Superior temporal gyrus (tissue), 1 donor: ENCODE measurements at regions not wholly inside any gene's neighbourhood (a gene's known extent, or its start where the extent isn't known, plus 50 kb on each side); places are given as distances from the start of the nearest gene placed in this dataset.

Source experiments
- DNase-seq: peaks from one replicate; pipeline ENCODE4 v3.0.0-alpha.2; 2016; ENCODE audit errors: extremely low spot score

- no peak for DNase-seq
Measured at GRCh38 chr4:152160225-152160800, 375.6 kb downstream of the FBXW7 start.

DNA sequence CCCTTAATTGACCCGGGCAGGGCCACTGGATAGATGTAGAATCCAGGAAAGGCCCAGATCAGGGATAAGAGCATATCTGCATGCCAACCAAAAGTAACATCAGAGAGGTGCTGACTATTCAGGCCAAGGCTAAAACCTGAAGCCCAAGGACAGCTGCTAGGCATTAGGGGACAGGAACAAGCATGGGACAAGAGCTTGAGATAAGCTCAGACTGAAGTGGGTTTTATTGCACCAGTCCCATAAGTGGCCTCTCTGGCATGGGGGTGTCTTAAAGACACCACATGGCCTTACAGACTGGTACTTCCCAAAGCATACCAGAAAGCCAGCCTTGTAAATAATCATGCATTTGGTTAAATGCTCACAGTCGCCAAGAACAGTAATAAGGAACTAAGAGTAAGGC is 376.1 kb downstream of the FBXW7 start:
- DNase-seq = no peak

GRCh38 chr4:152158225-152158624 is 377.7 kb downstream of the FBXW7 start:
- no peak for DNase-seq

GRCh38 chr4:152157629-152158028 is 378.3 kb downstream of the FBXW7 start:
- no peak for DNase-seq

GRCh38 chr4:152156442-152156841 is 379.4 kb downstream of the FBXW7 start:
- no peak for DNase-seq

- DNase-seq = no peak
Measured at GRCh38 chr4:152155070-152155469, 380.8 kb downstream of the FBXW7 start.

DNA sequence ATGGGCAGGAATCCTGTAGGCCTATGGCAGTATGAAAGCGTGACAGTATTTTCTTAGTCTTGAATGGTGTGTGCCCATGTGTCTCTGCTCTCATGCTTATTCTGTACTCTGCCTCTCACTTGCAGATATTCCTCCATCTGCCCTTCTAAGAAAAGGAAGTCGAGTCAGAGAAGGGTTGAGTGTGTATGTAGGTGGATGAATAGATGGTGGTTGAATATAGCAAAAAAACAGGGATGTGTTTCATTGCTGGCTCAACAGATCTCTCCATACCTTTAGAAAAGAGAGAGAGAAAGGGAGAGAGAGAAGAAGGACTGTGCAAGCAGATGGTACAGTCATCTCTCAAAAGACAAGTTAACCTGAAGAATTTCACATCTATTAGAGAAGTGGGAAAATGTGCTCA is 381.5 kb downstream of the FBXW7 start:
- no peak for DNase-seq

GRCh38 chr4:152153476-152154270 is 382.2 kb downstream of the FBXW7 start:
- no peak for DNase-seq

GRCh38 chr4:152150214-152150613 is 385.7 kb downstream of the FBXW7 start:
- DNase-seq = no peak

- DNase-seq = no peak
Measured at GRCh38 chr4:152149745-152150144, 386.1 kb downstream of the FBXW7 start.

GRCh38 chr4:152148057-152148456 is 387.2 kb upstream of the GATB start:
- DNase-seq = no peak

- no peak for DNase-seq
Measured at GRCh38 chr4:152146244-152146643, 385.4 kb upstream of the GATB start.

GRCh38 chr4:152143806-152144205 is 383.0 kb upstream of the GATB start:
- DNase-seq = no peak

DNA sequence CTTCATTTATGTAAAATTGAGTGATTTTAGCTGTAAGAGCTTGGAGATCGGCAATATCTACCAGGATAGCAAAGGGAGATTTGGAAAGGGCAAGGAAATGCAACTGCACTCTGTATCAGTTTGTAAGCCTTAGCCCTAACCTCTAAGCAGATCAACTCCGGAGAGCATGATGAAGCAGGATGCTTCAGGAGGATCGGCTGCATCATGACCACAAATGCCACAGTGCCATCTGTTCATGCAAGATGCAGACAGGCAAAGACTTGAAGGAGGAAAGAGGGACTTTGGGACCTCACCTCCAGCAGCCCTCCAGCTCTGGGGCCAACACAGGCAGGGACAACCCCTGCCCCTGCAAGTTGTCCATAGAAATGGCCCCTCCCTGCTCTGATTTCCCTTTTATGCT is 377.6 kb upstream of the GATB start:
- DNase-seq = no peak

- no peak for DNase-seq
Measured at GRCh38 chr4:152132776-152133175, 372.0 kb upstream of the GATB start.

DNA sequence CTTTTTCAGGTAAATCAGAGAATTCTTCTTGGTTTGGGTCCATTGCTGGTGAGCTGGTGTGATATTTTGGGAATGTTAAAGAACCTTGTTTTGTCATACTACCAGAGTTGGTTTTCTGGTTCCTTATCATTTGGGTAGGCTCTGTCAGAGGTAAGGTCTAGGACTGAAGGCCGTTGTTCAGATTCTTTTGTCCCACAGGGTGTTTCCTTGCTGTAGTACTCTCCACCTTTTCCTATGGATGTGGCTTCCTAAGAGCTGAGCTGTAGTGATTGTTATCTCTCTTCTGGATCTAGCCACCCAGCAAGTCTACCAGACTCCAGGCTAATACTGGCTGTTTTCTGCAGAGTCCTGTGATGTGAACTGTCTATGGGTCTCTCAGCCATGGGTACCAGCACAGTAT is 367.5 kb upstream of the GATB start:
- no peak for DNase-seq

DNA sequence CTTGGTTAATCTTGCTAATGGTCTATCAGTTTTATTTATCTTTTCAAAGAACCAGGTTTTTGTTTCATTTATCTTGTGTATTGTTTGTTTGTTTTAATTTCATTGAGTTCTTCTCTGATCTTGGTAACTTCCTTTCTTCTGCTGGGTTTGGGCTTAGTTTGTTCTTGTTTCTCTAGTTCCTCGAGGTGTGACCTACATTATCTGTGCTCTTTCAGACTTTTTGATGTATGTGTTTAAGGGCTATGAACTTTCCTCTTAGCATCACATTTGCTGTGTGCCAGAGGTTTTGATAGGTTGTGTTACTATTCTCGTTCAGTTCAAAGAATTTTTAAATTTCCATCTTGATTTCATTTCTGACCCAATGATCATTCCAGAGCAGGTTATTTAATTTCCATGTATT is 365.4 kb upstream of the GATB start:
- DNase-seq = no peak

GRCh38 chr4:152118819-152119553 is 358.2 kb upstream of the GATB start:
- no peak for DNase-seq

DNA sequence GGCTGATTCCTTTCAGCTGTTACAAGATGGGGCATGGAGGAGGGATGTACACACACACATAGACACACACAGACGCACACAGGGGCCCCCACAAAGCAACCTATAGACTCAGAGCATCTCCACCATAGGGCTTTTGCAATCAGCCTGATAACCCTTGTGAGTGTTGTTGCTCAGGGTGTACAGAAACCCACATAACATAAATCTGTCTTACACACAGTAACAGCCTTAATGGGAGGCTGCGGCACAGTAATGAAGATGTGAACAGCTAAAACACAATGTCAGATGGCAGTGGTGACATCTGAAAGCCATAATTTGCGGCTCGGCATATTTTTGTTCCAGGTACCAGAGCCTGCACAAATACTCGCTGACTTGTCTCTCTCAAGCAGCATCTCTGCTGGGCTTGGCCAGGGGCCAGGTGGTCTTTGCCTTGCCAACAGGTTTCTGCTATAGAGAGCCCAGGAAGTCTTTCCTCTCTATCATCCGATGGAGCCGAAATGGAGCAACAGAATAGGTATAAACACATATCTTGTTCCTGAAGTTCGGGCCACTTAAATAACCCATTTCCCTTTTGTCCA is 357.2 kb upstream of the GATB start:
- no peak for DNase-seq

DNA sequence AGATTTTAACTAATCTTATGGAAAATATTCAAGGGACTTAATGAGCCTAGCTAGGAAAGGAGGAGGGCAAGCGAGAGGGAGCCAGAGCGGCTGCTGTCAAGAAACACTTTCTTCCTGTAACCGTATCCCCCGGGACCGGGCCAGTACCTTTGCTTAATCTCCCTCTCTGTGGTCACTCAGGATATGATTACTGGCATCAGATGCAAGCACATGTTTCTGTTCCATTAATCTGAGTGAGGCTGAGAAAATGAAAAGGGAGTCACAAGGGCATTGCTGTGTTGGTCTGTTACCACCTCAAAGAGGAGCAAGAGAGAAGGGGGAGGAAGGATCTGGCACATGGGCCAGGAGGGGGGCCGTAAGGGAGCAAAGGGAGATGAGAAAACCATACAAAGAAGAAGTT is 356.7 kb upstream of the GATB start:
- no peak for DNase-seq

DNA sequence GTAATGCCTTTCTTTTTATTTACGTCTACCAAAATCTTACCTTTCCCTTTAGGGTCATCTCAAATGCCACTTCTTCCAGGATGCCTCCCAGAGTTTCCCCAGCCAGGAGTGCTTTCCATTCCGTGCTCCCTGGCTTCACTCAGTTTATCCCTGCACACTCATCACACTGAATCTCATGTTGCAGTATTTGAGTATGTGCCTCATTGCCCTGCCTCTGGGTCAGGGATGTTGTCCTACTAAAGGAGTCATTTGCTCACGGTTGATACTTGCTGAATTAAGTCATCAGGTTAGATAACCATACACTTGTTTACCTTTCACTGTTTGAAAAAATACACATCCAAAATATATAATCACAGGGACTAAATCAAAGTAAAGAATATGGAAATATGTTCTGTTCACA is 356.2 kb upstream of the GATB start:
- DNase-seq = no peak

DNA sequence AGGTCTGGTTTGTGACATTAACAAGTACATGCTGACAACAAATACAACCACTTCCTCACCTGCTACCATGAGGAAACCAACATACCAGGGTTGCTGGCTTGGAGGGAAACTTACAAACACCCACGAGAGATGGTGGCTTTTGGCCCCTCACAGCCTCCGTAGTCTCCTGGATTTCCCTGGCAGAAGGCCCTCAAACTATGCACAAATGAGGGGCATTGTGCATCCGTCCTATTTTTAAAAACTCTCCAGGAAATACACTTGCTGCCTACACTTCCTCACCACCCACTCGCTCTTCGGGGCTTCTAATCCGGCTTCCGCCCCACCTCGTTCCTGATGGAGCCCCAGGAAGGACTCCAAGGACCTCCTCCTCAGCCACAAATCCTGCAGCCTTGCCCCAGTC is 355.0 kb upstream of the GATB start:
- no peak for DNase-seq

DNA sequence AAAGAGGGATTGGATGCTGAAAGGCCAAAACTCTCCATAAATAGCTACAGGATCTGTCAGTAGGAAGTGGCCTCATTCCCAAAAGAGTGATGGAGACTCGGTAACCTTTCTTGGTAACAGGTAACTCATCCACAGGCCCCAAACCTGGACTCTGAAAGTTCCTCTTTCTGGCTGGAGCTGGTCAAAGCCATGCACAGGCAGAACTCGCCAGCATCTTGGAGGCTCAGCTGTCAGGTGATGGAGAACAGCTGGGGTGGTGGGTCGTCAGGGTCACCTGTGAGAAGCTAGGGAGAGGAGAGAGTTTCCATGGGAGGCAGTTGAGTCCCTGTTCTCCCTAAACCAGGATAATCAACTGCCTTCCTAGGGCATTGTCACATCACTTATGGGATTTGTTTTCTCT is 354.3 kb upstream of the GATB start:
- peak; percentile 5 for DNase-seq
